A673 (cell line): ENCODE measurements at regions not wholly inside any gene's neighbourhood (a gene's known extent, or its start where the extent isn't known, plus 50 kb on each side); places are given as distances from the start of the nearest gene placed in this dataset.

Experiments used
- EZH2 ChIP-seq: fragments of 200-600 bp; sonication (generic); IDR thresholded peaks from 2 replicates; pipeline ENCODE4 v1.6.1; 2017; ENCODE audit warnings: borderline replicate concordance, low read depth, mild to moderate bottlenecking, mixed read lengths, antibody characterized with exemption, low read length; ENCODE audit not compliant: poor library complexity, severe bottlenecking
- TF ChIP-seq, protein P1 (sequence below): fragments of 300-800, 200-600 bp; sonication (generic); conservative IDR thresholded peaks from 2 replicates; pipeline ENCODE4 v1.5.1; 2017; ENCODE audit warnings: low read depth, mild to moderate bottlenecking, antibody characterized with exemption, low read length, moderate library complexity, mixed read lengths

DNA sequence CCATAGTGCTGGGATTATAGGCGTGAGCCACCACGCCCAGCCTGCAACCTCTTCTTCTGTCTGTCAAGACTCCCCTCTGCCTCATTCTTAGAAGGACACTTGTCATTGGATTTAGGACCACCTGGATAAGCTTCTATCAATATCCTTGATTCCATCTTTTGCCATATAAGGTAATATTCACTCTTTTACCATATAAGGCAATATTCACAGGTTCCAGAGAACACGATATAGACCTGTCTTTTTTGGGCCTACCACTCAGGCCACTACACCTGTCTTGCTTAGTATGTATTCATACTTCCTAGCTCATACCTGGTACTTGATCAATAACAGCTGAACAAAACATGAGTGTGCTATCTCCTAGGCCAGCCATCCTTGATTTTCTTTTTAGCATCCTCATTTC lies 149.2 kb upstream of the TOX3 start:
- TF ChIP-seq, protein P1, sequence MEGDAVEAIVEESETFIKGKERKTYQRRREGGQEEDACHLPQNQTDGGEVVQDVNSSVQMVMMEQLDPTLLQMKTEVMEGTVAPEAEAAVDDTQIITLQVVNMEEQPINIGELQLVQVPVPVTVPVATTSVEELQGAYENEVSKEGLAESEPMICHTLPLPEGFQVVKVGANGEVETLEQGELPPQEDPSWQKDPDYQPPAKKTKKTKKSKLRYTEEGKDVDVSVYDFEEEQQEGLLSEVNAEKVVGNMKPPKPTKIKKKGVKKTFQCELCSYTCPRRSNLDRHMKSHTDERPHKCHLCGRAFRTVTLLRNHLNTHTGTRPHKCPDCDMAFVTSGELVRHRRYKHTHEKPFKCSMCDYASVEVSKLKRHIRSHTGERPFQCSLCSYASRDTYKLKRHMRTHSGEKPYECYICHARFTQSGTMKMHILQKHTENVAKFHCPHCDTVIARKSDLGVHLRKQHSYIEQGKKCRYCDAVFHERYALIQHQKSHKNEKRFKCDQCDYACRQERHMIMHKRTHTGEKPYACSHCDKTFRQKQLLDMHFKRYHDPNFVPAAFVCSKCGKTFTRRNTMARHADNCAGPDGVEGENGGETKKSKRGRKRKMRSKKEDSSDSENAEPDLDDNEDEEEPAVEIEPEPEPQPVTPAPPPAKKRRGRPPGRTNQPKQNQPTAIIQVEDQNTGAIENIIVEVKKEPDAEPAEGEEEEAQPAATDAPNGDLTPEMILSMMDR = no peak
- TF ChIP-seq EZH2 = no peak
